Mesenchymal stem cell (in vitro differentiated cells and primary cell): ENCODE measurements at regions not wholly inside any gene's neighbourhood (a gene's known extent, or its start where the extent isn't known, plus 50 kb on each side); places are given as distances from the start of the nearest gene placed in this dataset.
A peak's percentile ranks its signal among the peaks of the same experiment; 100 is the strongest.

ENCODE experiments used
- DNase-seq: peaks from one replicate; pipeline ENCODE4 v3.0.0-alpha.2; 2013
- H2AFZ ChIP-seq: one replicate; pipeline ENCODE4 v1.6.1; 2013; ENCODE audit warnings: low read depth, mild to moderate bottlenecking, control low read depth, inconsistent platforms, low read length, moderate library complexity
- H2AK5ac ChIP-seq: 2 replicates; pipeline ENCODE4 v1.6.1; 2013; ENCODE audit warnings: low read length, moderate library complexity, mild to moderate bottlenecking, inconsistent platforms; ENCODE audit not compliant: severe bottlenecking
- H2BK120ac ChIP-seq: one replicate; pipeline ENCODE4 v1.6.1; 2013; ENCODE audit warnings: low read depth, mild to moderate bottlenecking, inconsistent platforms, low read length, moderate library complexity
- H2BK12ac ChIP-seq, 2 experiments: one replicate each; pipeline ENCODE4 v1.6.1; 2013; ENCODE audit warnings: inconsistent platforms in 2 of 2, low read length in 2 of 2, mild to moderate bottlenecking in 2 of 2, moderate library complexity in 2 of 2, control low read depth in 1 of 2
- H2BK15ac ChIP-seq: one replicate; pipeline ENCODE4 v1.6.1; 2013; ENCODE audit warnings: mild to moderate bottlenecking, low read depth, inconsistent platforms; ENCODE audit not compliant: poor library complexity, severe bottlenecking
- H2BK5ac ChIP-seq: 2 replicates; pipeline ENCODE4 v1.6.1; 2013; ENCODE audit warnings: low read depth, mild to moderate bottlenecking, low read length, control low read depth, inconsistent platforms; ENCODE audit not compliant: poor library complexity, severe bottlenecking
- H3K14ac ChIP-seq, 2 experiments: one replicate each; pipeline ENCODE4 v1.6.1; 2013; ENCODE audit warnings: inconsistent platforms in 2 of 2, low read length in 2 of 2, control low read depth in 1 of 2, mild to moderate bottlenecking in 1 of 2, moderate library complexity in 1 of 2
- H3K18ac ChIP-seq, 2 experiments: one replicate each; pipeline ENCODE4 v1.6.1; 2013; ENCODE audit warnings: inconsistent platforms in 2 of 2, low read length in 2 of 2, control low read depth in 1 of 2, low read depth in 1 of 2, mild to moderate bottlenecking in 1 of 2
- H3K23ac ChIP-seq, 2 experiments: one replicate each; pipeline ENCODE4 v1.6.1; 2013; ENCODE audit warnings: inconsistent platforms in 2 of 2, low read length in 2 of 2, mild to moderate bottlenecking in 2 of 2, moderate library complexity in 2 of 2, control low read depth in 1 of 2
- H3K27ac ChIP-seq: 2 replicates; pipeline ENCODE4 v1.5.1; 2013; ENCODE audit warnings: mild to moderate bottlenecking, moderate library complexity, low read length, control low read depth, inconsistent platforms; ENCODE audit not compliant: poor library complexity, severe bottlenecking
- H3K27me3 ChIP-seq, 2 experiments: 2 replicates each; pipeline versions ENCODE4 v1.6.1 to v1.7.0; 2013; ENCODE audit warnings: low read length in 2 of 2, mild to moderate bottlenecking in 2 of 2, moderate library complexity in 2 of 2, control low read depth in 1 of 2, inconsistent platforms in 1 of 2; ENCODE audit not compliant: control insufficient read depth in 1 of 2, insufficient read depth in 1 of 2
- H3K36me3 ChIP-seq, 2 experiments: 2 replicates each; pipeline versions ENCODE4 v1.6.1 to v1.7.0; 2013; ENCODE audit warnings: low read length in 2 of 2, control low read depth in 1 of 2, inconsistent platforms in 1 of 2, low read depth in 1 of 2, mild to moderate bottlenecking in 1 of 2; ENCODE audit not compliant: insufficient read depth in 2 of 2, control insufficient read depth in 1 of 2
- H3K4ac ChIP-seq, 2 experiments: one replicate each; pipeline ENCODE4 v1.6.1; 2013; ENCODE audit warnings: inconsistent platforms in 2 of 2, low read length in 2 of 2, mild to moderate bottlenecking in 2 of 2, moderate library complexity in 2 of 2, control low read depth in 1 of 2, low read depth in 1 of 2
- H3K4me1 ChIP-seq: 2 replicates; pipeline ENCODE4 v1.6.1; 2013; ENCODE audit warnings: low read depth, low read length, control low read depth; ENCODE audit not compliant: control insufficient read depth, insufficient read depth
- H3K4me2 ChIP-seq: 2 replicates; pipeline ENCODE4 v1.6.1; 2013; ENCODE audit warnings: low read length, mild to moderate bottlenecking, inconsistent platforms; ENCODE audit not compliant: poor library complexity, severe bottlenecking
- H3K4me3 ChIP-seq, 2 experiments: 2 replicates each; pipeline versions ENCODE4 v1.5.1 to v1.7.0; 2013; ENCODE audit warnings: low read length in 2 of 2, mild to moderate bottlenecking in 2 of 2, control low read depth in 1 of 2, low read depth in 1 of 2; ENCODE audit not compliant: insufficient read depth in 1 of 2
- H3K79me1 ChIP-seq: replicated peaks from 2 replicates; pipeline ENCODE4 v1.6.1; 2013; ENCODE audit warnings: mild to moderate bottlenecking, control low read depth, low read length, inconsistent platforms; ENCODE audit not compliant: poor library complexity, severe bottlenecking
- H3K9ac ChIP-seq: 2 replicates; pipeline ENCODE4 v1.7.0; 2013; ENCODE audit warnings: mild to moderate bottlenecking, low read length, moderate library complexity
- H3K9me3 ChIP-seq: 2 replicates; pipeline ENCODE4 v1.7.0; 2013; ENCODE audit warnings: mild to moderate bottlenecking, low read length; ENCODE audit not compliant: control insufficient read depth
- H4K8ac ChIP-seq: one replicate; pipeline ENCODE4 v1.6.1; 2013; ENCODE audit warnings: inconsistent platforms, mild to moderate bottlenecking, low read length, moderate library complexity
- H4K91ac ChIP-seq: one replicate; pipeline ENCODE4 v1.6.1; 2013; ENCODE audit warnings: mild to moderate bottlenecking, low read length, inconsistent platforms
- WGBS: methylation state at CpG from one replicate; pipeline ENCODE4 v1.1.7; 2013; ENCODE audit warnings: mixed read lengths; 5-methylcytosine and 5-hydroxymethylcytosine counted together

GRCh38 chr15:70488002-70488605 is 275.3 kb downstream of the UACA start:
- no peaks in the 10 kb centered on the region for H3K36me3 ChIP-seq
- H4K8ac ChIP-seq, result no peak overlapping the region
- H3K9me3 ChIP-seq, result no peaks in the 10 kb centered on the region
- H2AFZ ChIP-seq, result no peak overlapping the region
- WGBS, result 18% methylated on average over 6 of the region's 6 CpGs
- H2BK12ac ChIP-seq, result no peak overlapping the region
- no peak overlapping the region for H3K4me2 ChIP-seq
- H3K18ac ChIP-seq, result no peak overlapping the region
- H3K79me1 ChIP-seq, result no peaks in the 10 kb centered on the region
- H2BK15ac ChIP-seq, result peak overlapping the region; percentile 20
- no peak overlapping the region for H2BK120ac ChIP-seq
- no peak overlapping the region for H2AK5ac ChIP-seq
- H3K27me3 ChIP-seq, result peaks cover 3 to 35% of the 10 kb centered on the region in 2 experiments
- peak; percentile 67 for DNase-seq
- H3K27ac ChIP-seq, result no peak overlapping the region
- no peak overlapping the region for H2BK5ac ChIP-seq
- H3K14ac ChIP-seq, result no peak overlapping the region
- no peak overlapping the region for H3K4ac ChIP-seq
- H4K91ac ChIP-seq, result peak overlapping the region; percentile 29
- H3K4me3 ChIP-seq, result no peak overlapping the region
- peaks cover 26% of the 10 kb centered on the region for H3K4me1 ChIP-seq
- no peak overlapping the region for H3K9ac ChIP-seq
- H3K23ac ChIP-seq, result no peak overlapping the region

GRCh38 chr15:70487387-70487740 is 276.0 kb downstream of the UACA start:
- Histone ChIP-seq H4K91ac (no peak overlapping the region), H3K23ac (no peak overlapping the region), H3K9ac (peak overlapping the region; percentile 4), H3K27ac (no peak overlapping the region), H3K27me3 (peaks cover 11 to 42% of the 10 kb centered on the region in 2 experiments), H3K14ac (no peak overlapping the region), H3K4ac (no peak overlapping the region), H3K36me3 (no peaks in the 10 kb centered on the region), H2AFZ (no peak overlapping the region), H2BK5ac (no peak overlapping the region), H2BK15ac (no peak overlapping the region), H3K9me3 (no peaks in the 10 kb centered on the region), H2AK5ac (no peak overlapping the region), H3K4me2 (no peak overlapping the region), H3K18ac (no peak overlapping the region), H3K79me1 (no peaks in the 10 kb centered on the region), H3K4me3 (no peak overlapping the region), H3K4me1 (peaks cover 20% of the 10 kb centered on the region), H2BK120ac (no peak overlapping the region), H2BK12ac (no peak overlapping the region), H4K8ac (no peak overlapping the region)
- WGBS, result 96% methylated on average over 3 of the region's 3 CpGs
- no peak for DNase-seq

GRCh38 chr15:70486451-70487386 is 276.6 kb downstream of the UACA start:
- Histone ChIP-seq H2AK5ac (no peak overlapping the region), H2BK5ac (no peak overlapping the region), H4K8ac (no peak overlapping the region), H2BK12ac (no peak overlapping the region), H3K23ac (no peak overlapping the region), H3K9me3 (no peaks in the 10 kb centered on the region), H2AFZ (no peak overlapping the region), H3K9ac (peak overlapping the region; percentile 35), H3K4me1 (peaks cover 16% of the 10 kb centered on the region), H3K27ac (no peak overlapping the region), H3K36me3 (no peaks in the 10 kb centered on the region), H3K79me1 (no peaks in the 10 kb centered on the region), H2BK15ac (no peak overlapping the region), H2BK120ac (no peak overlapping the region), H3K4ac (no peak overlapping the region), H3K4me3 (peak overlapping the region in 1 of 2 experiments; percentile 3), H3K4me2 (no peak overlapping the region), H4K91ac (no peak overlapping the region), H3K14ac (no peak overlapping the region), H3K27me3 (peaks cover 11 to 44% of the 10 kb centered on the region in 2 experiments), H3K18ac (no peak overlapping the region)
- DNase-seq, result peak; percentile 69
- WGBS, result 94% methylated on average over 14 of the region's 17 CpGs

DNA sequence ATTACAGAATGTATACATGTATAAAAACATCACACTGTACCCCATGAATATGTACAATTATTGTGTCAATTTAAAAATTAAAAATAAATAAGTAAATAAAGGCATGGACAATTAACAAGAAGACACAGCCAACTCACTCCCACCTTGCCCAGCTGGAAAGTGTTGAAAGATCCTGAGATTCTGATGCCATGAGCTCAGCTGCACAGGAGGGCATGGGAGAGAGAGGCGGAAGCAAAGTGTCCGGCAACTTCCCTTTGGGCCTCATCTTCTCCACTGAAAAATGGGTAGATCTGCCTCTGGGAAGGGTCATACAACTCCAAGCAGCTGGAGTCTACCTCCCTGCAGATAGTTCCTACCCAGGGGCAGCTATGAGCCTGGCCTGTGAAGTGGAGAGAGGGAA is 277.3 kb downstream of the UACA start:
- Histone ChIP-seq H3K79me1 (no peaks in the 10 kb centered on the region), H3K9me3 (no peaks in the 10 kb centered on the region), H3K18ac (no peak overlapping the region), H2BK15ac (no peak overlapping the region), H3K36me3 (no peaks in the 10 kb centered on the region), H3K23ac (no peak overlapping the region), H4K91ac (no peak overlapping the region), H3K4me3 (peak overlapping the region in 1 of 2 experiments; percentile 3), H3K4me1 (peaks cover 12% of the 10 kb centered on the region), H4K8ac (no peak overlapping the region), H3K4ac (no peak overlapping the region), H2AK5ac (no peak overlapping the region), H3K14ac (no peak overlapping the region), H2AFZ (no peak overlapping the region), H3K4me2 (no peak overlapping the region), H3K27me3 (peaks cover 11 to 44% of the 10 kb centered on the region in 2 experiments), H2BK120ac (no peak overlapping the region), H3K27ac (no peak overlapping the region), H3K9ac (peak overlapping the region; percentile 35), H2BK5ac (no peak overlapping the region), H2BK12ac (no peak overlapping the region)
- WGBS, result 94% methylated on average over 2 of the region's 2 CpGs
- DNase-seq, result no peak
